Stimulated activated CD8-positive, alpha-beta memory T cell treated with anti-CD3 and anti-CD28 coated beads, Interleukin-15, amount 100 ng/mL, for 24 hours (primary cell): ENCODE measurements at regions not wholly inside any gene's neighbourhood (a gene's known extent, or its start where the extent isn't known, plus 50 kb on each side); places are given as distances from the start of the nearest gene placed in this dataset.

Experiments used
- DNase-seq: peaks from one replicate; pipeline ENCODE4 v3.0.0-alpha.2; 2020; ENCODE audit warnings: low read depth

DNA sequence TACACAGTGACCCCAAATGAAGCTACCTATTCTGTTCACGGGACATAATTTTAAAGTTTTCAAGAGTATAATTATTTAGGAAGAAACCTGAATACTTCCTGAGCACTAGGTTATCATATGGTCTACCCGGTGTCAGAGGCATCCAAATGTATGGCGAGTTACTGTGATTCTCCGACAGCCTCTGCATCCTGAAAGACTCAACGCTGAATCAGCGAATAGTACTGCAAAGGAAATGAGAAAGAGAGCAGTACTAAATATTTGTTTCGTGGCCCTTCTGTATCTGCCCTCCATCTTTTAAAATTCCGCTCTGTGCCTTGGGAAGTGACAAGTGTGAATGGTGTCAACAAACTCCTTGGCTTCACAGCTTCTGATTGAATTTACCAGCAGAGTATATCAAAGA is 358.0 kb upstream of the ZEB2 start:
- no peak for DNase-seq

DNA sequence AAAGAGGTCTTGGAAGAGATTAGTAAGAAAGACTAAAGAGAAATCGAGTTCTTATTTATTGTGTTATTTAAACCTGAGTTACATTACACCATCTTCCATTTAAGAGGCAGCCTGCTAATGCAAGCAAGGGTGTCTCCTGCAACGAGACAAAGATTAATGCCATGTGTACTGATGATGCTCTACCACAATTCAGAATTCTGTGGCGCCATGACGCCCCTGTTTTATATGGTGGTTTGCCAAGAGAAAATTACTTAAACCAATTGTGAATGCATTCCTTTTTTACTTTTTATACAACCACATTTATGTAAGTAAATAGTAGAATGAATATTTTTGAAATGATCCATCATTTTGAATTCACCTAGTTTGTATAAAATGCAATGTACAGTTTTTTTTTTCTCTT is 356.1 kb upstream of the ZEB2 start:
- DNase-seq, result no peak

DNA sequence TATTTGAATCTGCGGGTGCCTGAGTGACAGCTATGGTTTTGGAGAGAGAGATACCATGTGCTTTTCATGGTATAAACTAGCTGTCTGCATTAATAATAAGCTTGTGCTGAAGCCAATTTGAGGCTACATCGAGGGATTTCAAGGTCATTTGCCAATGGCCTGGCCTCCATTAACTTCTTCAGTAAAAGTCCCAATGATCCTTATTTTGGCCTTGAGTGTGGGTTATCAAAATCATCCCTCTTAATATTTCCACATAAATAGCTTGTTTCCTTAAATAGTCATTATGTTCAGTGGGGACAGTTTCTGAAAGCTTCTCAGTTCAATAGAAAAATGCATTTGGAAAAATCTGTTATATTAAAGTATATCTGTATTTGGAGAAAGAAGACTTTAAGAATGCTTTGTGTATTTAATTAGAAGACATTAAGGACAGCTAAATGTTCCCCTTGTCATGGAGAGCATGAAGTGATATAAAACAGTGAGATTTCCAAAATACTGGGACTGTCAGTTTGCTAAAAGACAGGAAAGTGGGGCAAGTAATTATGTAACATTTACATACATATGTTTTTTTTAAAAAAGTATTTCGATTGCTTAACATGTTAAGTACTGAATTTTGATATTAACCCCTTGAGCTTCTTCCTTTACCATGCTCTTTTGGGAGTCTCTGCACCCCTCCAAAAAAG is 355.5 kb upstream of the ZEB2 start:
- DNase-seq, result no peak

DNA sequence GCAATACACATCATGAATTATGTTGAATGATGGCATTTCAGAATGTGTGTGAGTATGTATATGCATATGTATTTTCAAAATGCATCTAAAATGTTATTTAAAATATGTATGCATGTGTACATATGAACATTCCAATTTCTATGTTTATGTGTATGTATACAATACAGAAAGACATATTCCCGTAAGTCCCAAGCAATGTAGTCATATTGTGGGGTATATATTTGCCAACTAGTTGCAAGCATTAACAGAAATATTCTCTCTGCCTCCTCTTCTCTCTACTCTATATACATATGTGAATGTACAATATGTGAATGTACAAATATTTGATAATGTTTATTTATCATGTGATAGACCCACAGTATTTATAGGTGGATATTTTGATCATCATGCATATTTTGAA is 345.8 kb upstream of the ZEB2 start:
- DNase-seq, result no peak

DNA sequence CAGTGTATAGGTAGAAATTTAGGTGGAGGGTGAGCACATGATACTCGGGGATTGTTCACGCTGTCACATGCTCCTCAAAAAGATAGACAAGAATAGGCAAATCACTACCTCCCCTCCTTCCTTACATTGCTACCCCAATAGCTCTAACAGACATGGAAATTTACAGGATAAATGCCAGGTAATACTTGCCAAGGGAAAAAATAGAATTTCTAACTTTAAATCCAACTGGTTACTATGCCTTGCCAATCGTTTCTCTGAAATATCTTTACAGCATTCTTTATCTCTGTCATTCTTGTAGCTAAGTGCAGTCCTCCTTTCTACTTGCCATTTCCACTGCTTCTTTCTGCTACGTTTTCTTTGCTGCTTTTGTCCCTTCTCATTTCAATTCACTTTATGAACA is 339.8 kb upstream of the ZEB2 start:
- no peak for DNase-seq

DNA sequence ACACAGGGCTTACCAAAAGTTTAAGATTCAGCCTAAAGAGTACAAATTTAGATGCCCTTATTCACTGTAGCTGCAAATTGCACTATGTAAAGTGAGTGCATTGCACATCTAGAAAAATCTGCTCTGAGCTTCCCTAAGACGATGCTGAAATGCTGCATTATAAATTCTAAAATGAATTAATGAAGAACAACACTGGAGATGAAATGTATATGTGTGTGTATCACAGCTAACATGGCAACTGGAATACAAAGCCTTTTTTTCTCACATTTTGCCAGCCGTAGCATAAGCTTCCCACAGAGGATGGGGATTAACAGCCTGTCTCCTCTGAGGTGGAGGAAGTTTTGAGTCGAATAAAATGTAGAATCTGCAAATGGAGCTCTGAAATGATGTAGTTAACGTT is 338.3 kb upstream of the ZEB2 start:
- no peak for DNase-seq

DNA sequence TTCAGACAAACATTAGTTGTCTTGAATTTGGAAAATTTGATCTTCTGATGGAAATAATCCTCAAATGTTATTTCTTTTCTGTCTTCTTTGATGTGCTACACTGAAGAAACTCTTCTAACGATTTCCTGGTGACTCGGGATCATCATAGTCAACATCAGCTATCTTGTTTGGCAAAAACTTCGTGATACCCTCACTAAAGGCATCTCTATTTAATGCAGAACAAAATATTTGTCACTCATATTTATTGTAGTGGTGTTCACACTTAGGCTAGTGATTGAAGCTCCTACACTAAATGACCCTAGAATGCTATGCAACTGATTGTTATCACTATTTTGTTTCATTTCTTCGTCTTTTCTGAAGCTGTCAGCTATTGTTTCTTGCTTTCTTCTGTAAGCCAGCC is 334.7 kb upstream of the ZEB2 start:
- DNase-seq, result no peak

DNA sequence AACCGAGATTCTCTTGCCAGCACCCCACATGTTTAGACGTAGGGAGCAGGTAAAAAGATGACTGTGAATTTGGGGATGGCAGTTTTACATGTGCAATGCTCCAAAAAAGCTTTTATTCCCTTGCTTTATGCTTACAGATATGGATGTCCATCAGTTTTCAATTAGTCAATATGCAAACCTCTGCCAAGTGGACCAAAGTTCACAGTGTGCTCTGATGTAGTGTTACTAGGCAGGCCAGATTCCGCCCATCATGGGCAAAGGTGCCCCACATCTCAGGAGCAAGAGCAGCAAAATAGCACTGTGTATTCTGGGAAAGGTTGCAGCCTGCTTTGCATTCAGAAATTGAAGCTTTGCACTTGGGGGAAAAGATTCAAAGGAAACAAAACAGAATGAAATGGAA is 329.7 kb upstream of the ZEB2 start:
- no peak for DNase-seq

DNA sequence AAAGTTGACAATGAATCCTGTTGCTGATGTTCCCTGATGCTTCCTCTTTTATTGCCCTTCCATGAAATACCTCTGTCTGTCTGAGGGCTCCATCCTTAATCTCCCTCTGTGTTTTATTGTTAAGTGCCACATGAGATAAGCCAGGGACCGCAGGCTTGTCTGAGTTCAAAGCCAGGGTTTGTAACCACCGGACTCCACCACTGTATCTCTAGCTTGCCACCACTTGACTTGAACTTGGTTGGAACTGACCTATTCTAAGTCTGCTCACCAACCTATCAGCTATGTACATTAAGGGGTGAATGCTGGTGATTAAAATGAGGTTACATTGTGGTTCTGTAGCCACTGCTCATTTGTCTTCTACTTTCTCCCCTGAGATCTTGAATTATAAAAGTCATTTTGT is 328.5 kb upstream of the ZEB2 start:
- no peak for DNase-seq

DNA sequence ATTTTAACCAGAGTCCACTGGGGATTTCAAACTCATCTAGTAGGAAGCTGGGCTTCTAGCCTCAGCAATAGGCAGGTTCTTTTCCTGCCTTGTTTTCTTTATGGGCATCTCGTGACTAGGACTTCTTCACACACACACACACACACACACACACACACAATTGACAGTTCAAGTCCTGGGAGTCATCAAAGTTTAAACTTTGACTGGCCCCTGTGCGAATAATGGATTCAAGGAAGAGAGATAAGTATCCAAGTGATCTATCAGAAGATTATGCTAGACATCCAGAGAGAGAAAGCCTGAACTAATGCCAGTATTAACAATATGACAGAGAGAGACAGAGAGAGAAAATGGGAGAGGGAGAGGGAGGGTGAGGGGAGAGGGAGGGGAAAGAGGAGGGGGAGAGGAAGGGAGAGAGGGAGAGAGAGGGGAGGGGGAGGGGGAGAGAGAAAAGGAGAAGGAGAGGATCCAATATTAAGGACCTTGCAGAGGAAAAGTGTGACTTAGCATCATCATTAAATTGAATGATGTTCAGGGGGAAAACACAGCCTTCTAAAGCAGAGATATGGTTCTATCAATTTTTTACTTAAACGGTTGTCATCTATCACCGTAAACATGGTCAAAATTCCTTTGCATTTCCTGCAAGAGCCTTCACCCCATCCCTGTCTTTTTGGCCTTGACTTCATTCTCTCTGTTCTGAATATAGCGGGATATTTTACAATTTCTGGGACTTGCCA is 327.6 kb upstream of the ZEB2 start:
- DNase-seq, result no peak

DNA sequence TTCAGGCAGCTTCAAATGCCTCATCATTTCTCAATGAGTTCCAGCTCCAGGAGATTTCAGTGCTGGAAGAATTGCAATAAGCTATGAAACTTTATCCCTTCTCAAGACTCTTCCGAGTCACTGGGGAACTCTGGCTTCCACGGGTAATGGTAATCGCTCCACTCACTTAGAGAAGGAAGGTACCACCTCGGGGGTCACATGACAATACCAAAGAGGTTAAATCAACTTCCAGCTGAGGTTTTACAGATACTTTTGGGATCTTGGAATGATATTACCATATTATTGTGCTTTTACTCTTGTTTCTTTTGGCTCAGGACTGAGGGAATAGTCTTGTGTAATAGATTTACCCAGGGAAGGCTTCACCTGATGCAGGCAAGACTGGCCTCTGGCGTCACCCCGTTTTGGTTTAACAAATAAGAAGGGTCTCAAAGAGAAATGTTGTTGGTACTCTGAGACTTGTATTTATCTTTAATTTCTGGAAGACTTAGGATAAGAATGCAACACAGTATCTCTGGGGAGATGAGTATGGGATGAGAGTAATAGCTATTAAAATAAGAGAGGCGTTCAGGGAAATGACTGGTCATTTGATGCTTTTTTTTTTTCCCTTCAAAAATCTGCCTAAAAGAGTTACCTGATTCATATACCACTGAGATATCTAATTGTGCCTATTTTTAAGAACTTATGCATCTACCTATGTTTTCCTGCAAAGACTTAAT is 316.9 kb upstream of the ZEB2 start:
- no peak for DNase-seq

DNA sequence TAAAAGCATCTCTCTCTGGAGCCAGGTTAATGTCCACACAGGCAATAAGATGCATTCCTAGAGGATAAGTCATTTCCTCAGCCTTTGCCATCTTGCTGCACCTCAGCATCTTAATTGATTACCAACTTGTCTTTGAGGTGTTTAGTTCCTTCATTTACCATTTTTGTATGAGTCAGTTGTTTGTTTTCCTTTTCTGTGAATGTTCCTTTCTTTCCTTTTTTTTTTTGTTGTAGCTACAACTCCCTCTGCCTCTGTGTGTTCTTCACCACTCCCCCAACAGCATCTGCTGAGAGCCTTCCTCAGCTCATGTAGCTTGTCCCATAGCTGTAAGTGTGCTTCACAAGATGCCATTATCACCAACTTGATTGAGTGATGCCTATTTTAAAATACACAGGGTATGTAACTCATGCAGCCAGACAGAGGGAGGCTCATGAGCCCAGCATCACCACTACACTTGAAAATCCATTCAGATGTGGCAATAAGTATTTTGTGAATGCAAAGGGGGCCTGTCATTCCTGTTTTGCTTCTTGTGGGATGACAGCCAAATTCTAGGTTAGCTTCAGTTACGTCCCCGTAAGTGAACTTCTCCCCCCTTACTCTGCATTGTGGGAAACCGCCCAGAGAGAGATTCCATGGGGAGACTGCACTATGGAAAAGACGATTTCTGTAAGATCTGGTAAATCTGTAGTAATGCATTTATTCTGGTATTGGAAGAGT is 315.9 kb upstream of the ZEB2 start:
- no peak for DNase-seq

DNA sequence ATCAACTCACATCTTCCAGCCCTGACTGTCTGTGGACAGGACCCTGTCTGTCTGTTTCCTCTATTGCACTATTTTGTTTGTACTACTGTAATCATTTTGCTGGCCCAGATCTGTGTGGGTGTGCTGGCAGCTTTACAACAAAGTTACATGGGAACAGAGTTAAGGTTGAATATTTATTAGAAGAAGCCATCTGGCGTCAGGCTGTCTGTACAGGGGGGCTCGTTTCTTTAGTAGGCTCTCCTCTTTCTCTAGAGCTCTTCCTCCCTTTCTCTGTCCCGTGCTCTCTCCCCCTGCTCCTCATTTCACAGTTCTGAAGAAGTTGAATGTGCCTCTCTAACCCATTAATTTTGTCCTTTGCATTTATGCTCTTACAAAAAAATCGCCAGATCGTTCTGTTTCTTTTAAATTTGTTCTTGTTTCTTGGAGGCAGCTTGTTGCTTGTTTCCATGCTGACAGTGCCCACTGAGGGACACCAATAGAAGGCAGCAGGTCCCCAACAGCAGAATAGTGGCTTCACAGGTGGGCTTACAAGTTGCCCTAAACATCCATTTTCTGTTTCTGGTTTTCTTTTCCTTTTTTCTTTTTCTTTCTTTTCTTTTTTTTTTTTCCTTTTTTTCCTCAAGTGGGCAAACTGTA is 315.2 kb upstream of the ZEB2 start:
- DNase-seq, result no peak

DNA sequence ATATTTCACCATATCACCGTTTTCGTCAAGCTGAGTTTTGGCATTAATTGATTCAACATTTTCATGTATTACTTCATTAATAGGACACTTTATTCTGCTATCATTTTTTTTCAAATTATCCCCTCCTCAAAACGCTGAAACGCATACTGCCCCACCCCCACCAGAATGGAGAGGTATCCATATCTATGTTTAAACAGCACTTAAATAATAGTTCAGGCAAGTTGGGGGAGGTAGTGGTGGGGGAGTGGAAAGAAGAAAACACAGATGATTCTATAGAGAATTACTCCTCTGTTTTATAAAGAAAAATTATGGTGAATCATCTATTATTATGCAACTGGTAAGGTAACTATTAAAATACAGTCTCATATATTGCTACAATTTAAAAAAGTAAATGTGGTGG is 314.4 kb upstream of the ZEB2 start:
- no peak for DNase-seq

DNA sequence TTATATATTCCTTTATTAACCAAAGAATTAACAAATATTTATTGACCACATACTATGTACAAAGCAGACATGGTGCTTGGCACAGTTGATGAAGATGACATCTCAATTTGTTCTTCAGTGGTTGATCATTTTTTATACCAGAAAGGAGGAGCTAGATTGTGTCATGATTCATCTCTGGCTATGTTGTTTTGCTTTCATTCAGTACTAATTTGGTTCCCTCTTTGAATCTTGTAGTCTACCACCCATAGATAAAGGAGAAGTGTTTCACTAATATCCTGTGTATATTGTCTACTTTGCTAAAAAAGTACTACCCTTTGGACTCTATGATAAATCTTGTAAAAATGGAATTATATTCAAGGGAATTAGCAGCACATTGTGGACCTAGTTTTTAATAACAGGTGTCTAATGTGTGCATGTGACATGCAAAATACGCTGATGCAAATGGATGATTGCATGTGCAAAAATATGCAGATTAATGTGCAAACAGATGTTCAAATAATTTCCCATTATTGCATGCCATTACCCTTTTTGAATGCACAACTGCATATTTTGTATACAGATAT is 313.2 kb upstream of the ZEB2 start:
- no peak for DNase-seq

DNA sequence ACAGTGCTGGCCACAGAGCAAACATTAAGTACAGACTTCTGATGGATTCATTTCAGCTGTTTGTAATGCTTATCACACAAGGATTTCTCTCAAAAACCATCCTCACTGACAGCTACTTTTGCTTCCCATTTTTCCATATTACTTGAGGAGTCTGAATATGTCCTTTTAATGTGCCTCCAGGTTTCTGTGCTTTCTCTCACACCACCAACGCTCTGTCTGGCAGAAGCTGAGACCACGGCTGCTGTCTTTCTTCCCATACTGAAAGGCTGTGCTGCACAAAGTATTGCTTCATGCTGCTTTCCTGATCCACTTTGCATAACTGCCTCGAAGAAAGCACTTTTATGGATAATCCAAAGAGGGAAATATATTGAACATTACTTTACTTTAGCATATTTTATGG is 312.1 kb upstream of the ZEB2 start:
- DNase-seq, result no peak

DNA sequence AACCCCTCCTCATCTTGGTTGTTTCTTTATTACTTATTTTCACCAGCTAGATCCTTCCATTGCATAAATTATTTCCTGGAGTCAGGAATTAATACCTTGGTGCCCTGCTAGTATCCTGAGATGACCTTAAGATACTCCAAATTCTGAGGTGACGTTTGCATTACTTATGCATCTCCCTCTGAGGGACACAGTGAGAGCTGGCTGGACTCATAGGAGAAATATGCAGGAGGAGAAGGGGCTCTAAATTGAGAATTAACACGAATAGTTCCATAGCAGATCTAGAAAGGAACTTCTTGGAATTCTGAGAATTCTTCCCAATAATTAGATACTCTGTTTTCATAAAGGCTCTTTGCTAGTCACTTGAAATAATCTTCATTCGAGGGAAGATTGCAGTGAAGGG is 310.6 kb upstream of the ZEB2 start:
- DNase-seq, result no peak

DNA sequence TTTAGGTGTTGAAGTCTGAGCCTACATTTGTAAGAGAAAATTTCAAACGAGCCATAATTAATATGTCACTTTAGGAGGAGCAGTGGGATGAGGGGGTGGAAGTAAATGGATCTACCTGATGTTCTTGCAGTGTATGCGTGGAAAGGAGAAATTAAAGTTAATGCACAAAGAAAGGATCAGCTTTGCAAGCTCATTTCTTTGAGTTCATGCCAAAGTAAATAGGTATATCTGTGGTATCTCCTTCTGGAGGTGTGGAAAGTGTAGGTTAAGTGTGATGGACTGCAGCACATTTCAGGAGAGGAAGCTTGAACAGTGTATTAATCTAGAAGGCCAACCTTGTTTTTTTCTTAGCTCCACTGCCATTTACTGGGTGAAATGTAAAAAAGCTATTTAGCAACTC is 307.5 kb upstream of the ZEB2 start:
- DNase-seq, result no peak

DNA sequence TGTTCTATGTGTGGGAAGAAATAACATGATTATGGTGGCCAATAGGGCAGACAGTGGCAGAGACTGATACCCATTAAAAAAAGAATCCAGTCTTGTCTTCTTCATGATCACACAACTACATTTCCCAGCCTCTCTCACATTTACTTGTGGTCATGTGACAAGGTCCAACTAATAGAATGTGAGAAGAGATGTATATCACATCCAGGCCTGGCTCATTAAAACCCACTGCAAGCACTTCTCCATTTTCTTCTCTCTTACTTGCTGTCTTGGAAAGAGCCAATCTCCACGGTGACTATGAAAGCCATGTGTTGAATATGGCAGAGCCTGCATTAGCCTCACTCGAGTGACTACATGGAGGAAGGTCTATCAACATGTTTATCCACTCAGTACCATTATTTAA is 306.2 kb upstream of the ZEB2 start:
- no peak for DNase-seq

DNA sequence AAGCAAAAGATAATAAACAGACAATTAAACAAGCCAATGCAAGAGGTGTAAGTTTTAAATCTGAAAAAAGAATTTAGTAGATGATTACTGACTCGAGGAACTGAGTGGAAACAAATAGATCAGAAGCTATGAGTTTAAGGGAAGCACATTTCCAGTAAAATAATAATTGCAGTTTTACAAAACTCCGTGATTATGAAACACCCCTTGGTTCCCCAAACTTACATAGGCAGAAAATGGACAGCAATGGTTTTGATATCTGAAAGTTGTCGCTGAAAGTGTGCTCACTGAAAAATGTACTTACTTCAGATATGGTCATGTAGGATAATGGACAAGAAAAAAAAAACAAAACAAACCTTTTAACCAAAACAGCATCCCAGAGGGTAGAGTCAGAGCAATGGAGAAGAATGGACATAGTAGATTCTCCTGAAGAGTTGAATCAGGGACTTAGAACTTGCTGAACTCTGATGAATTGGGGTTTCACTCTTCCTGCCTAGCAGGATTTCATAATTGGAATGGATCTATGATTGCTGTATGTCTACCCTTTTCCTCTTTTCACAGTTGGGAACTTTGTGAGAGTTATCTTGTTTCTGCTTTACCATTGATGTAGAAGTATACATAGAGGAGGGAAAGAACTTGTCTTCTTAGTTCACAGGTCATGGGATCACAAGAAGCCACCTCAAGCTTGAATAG is 305.6 kb upstream of the ZEB2 start:
- no peak for DNase-seq

DNA sequence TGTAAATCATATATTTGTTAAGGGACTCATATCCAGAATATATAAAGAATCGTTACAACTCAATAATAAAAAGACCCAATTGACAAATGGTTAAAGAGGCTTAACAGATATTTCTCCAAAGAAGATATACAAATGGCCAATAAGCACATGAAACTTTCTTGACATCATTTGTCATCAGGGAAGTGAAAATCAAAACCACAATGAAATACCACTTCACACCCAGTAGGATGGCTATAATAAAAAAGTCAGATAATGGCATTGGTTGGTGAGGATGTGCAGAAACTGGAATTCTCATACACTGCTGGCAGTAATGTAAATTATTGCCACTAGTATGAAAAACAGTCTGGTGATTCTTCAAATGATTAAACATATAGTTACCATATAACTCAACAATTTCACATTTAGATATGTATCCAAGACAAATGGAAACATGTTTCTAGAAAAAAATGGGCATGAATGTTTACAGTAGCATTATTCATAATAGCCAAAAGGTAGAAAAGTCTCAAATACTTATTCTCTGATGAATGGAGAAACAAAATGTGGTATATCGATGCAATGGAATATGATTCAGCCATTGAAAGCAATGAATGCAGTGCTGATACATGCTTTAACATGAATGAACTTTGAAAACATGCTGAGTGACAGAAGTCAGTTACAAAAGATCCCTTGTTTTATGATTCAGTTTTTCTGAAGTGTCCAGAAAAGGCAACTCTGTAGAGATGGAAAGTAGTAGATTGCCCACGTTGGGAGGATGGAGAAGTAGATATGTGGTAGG is 304.6 kb upstream of the ZEB2 start:
- DNase-seq, result no peak
